HG03066 (cell line): ENCODE measurements at regions not wholly inside any gene's neighbourhood (a gene's known extent, or its start where the extent isn't known, plus 50 kb on each side); places are given as distances from the start of the nearest gene placed in this dataset.
A peak's percentile ranks its signal among the peaks of the same experiment; 100 is the strongest.
"Not testable (repeated sequence)": the region's sequence is repeated elsewhere in the genome, so short reads cannot be mapped to it uniquely, and the experiment has no call there.

Experiments used
- ATAC-seq: cut with Tn5 transposase; IDR thresholded peaks from one replicate; pipeline ENCODE4 v1.9.1; 2021; ENCODE audit warnings: low read depth; ENCODE audit not compliant: unreplicated experiment

DNA sequence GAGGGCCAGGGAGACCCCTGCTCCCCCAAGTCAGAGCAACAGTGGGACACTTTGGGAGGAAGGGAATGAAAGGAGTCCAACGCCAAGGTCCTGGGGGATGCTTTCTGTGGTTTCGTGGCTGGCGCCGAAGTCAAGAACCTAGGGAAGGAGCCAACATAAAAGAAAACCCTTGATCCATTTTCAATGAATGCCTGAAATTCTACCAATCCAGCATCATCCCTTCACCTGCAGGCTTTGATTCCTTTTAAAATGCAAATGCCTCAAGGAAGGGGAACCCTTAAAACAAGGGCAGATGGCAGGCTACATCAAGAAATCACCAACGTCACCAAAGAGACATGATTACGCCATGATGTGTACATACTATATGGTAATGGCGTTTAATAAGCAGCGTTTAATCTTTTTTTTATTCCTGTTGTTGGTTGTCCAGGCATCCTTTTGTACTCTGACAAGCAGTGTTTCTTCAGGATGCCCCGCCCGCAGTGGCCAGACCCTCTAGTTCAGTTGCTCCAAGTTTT lies 123.3 kb upstream of the SLC1A4 start:
- ATAC-seq: no peak

DNA sequence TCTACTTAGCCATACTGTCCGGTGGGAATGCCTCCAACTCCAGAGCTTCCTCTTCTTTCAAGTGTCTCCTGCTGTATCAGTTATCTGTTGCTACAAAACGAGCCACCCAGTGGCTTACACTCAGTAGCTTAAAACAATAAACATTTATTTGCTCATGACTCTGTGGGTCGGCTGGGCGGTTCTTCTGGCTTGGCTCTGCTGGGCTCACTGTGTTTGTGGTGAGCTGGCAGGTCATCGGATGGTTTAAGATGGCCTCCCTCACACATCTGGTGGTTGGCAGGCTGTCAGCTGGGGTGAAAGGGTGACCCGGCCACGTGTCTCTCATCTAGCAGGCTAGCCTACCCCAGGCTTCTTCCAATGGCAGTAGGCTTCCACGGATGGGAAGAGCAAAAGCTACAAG lies 122.4 kb upstream of the SLC1A4 start:
- ATAC-seq: no peak

DNA sequence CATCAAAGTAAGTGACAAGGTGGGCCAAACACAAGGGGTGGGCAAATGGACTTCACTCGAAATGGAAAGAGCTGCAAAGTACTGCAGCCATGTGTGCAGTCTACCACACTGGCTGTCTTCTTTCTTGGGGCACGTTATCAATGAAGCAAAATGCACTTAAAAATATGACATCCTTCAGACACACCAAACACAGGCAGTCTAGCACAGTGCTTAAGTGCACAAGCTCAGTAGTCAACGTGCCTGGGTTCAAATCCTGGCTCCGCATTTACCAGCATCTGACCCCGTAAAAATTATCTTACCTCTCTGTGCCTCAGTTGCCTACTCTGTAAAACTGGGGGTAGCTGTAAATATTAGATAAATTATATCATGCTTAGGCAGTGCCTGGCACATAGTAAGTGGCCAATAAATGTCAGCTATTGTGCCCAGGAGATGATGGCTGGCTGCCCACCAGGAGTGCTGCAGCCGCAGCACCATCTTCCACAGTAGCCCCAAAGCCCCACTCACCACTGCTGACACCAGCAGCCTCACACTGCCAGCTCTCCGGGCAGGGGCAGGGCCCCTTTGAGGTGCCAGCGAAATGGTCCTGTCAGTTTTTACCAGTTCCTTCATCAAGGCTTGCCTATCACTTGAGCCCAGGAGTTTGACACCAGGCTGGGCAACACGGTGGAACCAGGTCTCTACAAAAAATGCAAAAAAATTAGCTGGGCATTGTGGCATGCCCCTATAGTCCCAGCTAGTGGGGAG lies 121.8 kb upstream of the SLC1A4 start:
- no peak for ATAC-seq

DNA sequence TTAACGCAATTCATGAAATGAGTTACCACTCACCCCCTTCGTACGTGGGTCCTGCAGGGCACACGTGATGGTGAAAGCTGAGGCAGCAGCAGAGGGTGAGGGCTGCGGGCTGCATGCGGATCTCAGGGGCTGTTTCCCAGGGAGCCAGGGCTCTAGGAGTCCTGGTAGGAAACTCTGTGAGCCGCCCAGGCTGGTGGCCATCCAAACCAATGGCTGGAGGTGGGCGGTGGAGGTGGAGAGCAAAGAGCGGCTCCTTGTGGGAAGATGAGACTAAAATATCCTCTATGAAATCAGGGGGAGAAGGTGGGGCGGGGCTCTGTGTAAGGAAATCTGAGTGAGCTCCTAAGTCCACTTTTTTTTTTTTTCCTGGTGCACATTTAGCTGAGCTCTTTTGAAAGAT lies 120.1 kb upstream of the SLC1A4 start:
- ATAC-seq: no peak

DNA sequence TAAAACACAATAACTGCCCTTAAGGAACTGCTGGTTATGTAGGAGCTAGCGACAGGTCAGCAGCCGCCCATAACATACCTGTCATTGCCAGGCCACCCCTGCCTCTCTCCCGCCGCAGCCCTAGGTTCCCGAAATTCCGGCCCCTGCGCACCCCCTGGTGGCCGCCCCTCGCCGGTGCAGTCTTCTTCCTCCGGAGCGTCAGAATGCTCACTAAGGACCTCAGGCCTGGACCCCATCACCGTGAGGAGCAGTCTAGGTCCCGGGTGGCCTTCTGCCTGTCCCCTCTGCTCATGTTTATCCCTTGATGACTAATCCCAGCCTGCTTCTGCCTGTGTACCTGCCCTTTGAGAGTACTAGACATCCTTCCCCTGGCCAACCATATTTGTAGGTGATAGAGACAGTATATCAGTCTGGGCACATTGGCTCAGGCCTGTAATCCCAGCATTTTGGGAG lies 115.7 kb upstream of the SLC1A4 start:
- peak; percentile 82 for ATAC-seq

DNA sequence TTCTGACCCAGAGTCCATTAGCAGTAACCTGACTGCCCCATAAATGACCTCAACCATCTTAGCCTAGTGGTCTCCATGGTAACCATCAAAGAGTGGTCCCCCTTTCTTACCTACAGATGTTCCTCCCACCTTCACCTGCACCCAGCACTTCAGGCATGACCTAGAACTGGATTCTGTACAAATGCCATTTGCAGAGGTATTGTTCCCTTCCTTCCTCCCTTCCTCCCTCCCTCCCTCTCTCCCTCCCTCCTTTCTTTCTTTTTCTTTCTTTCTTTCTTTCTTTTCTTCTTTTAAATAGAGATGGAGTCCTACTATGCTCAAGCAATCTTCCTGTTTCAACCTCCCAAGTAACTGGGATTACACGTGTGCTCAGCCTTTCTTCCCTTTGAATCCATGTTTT lies 114.6 kb upstream of the SLC1A4 start:
- no peak for ATAC-seq

DNA sequence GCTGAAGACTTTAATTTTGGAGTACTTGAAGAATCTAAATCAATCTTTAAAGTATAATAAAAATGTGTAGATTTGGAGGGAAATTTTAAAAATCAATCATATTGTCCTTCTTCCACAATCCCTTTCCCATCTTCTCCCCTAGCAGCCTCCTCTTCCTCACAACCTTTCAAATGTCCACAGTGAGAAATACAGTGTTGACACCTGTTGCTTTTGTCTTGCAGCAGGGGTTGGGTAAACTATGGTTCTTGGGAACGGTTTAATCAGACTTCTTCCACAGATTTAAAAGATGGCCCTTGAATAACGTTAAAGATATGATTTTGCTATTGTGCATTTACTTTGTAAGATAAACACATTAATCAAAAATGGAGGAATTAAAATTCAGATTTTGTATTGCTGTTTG lies 113.8 kb upstream of the SLC1A4 start:
- no peak for ATAC-seq

DNA sequence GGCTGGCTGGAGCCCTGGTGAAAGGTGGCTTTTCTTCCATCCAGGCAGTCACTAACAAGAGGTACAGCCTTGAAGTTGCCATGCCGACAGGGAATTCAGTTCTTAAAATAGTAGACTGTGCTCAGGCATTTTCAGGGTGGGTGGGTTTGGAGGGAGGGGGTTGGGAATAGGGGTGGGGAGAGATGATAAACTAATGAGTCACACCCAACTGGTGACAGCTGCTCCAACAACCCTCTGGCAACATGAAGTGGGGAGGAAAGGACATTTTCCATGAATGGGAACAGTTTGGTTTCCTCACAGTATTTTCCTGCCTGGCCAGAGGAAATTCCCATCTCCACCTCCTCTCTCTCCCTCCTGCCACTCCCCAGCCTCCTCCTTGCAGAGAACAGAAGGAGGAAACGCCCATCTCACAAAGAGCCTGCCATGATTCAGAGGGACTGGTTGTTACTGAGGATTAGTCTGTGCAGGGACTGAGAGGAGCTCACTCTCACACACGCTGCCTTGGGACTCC lies 113.0 kb upstream of the SLC1A4 start:
- no peak for ATAC-seq

DNA sequence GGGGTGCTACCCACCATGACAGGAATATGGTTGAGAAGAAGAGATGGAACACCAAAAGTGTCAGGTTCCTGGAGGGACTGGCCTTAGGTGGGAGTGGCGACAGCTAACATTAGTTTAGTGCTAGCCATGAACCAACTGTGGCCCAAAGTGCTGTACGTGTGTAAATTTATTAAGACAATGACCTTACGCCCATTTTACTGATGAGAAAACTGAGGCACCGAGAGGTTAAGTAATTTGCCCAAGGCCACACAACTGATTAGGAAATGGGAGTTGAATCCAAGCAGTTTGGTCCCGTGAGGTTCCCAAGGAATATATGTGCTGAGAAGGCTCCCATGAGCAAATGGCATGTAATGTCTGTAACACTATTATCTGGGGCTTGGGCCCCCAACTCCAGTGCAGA lies 109.5 kb upstream of the SLC1A4 start:
- ATAC-seq: no peak

DNA sequence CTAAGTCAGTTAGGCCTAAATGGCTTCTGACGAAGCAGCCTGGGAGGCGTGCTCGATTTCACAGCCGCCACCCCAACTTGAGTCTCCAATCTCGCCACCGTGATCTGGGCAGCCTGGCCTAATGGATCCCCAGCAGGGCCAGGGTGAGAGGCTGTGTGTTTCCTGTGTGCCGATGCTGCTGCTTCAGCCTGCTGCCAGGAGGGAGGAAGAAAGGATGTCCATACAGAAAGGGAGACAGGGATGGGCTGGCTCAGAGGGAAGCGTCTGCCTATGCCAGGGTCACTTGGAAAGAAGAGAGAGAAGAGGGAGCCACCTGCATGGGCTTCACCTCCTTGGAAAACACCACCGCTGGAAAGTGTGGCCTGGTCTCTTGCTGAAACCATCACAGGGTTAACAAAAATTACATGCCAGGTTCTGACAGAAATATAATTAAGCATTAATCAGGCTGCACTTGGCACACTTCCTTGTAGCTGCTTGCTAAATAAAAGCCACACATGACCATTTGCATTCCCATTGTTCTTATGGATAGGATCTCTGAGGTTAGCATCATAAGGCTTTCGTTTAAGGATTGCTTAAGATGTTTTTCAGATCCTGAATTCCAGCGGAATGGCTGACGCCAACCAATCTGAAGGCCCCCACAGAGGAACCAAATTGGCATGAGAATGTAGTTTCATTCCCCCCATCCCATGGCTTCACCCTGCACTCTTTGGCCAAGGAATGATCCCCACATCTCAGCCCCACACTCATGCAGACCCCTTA lies 108.8 kb upstream of the SLC1A4 start:
- ATAC-seq: no peak

DNA sequence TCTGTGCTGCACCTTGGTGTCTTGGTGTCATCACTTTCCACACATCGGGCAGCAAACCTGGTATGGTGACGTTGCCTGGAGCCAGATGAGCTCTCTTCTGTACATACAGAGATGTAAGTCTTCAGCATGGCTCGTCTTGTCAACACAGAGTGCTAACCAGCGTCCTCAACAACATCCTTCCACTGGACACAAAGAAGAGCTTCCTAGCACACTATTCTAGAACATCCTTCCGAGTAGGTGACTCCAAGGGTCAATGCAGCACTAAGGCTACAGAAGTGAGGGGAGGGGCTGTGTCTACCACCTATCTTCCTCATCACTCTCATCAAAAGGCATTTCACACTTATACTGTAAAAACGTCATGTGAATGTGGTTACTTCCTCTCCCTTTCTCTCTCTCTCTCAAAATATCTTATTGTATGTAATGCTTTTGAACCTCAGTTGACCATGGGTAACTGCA lies 108.1 kb upstream of the SLC1A4 start:
- no peak for ATAC-seq

DNA sequence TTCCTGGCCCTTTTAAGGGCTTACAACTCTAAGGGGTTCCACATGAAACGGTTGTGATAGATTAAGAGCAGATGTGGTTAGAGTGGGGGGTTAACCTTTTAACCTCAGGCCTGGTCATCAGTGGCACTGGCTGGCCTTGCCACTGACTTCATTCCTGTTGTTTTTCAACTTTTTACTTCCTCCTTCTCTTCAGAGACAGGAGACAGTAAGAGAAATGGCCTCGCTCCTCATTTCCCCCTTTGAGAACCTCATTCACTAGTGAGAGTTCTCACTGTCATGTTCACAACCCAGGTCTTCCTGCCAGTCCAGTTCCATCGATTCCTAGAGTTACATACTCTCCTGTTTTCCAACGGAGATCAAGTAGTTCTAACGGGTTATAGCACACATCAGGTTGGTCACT lies 101.6 kb upstream of the SLC1A4 start:
- ATAC-seq: no peak

DNA sequence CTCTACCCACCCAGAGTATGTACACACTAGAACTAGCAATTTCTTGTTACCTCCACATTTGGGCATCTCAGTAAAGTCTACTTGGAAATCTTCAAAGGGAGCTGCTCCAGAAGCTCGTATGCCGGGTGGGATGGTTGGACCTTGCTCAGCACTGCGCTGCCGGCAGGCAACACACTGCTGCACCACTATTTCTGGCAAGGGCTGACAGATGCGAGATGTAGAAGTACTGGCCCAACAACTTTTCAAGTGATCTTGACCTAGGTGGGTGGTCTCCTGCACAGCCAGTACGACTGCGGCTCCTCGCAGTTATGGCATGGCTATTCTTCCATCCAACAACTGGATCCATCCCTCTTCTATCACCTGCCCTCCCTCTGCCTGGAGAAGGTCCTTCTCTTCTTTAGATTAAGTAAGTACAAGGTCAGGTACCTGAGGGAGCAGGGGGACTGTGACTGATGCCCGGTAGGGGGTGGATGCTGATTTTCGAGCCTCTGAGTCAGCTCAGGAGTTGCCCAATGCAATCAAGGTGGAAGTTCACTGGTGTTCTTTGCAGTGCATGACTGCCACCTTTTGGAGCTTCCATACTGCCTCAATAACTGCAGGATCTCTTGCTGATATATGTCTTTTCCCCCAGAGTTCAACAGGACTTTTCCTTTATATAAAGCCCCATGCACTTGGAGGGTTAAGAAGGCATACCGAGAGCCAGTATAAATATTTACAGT lies 100.4 kb upstream of the SLC1A4 start:
- ATAC-seq: no peak

DNA sequence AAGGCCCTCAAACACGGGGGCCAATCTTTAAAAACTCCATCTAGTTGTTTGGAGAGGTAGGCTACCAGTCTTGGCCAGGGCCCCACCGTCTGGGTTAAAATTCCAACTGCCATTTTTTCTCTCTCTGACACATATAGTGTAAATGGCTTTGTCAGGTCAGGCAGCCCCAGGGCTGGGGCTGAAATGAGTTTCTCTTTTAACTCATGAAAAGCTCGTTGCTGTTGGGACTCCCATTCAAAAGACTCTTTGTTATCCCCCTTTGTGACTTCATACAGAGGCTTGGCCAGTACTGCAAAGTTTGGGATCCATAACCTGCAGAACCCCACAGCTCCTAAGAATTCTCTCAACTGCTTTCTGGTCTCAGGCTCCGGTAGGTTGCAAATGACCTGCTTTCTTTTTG lies 99.4 kb upstream of the SLC1A4 start:
- ATAC-seq: no peak

DNA sequence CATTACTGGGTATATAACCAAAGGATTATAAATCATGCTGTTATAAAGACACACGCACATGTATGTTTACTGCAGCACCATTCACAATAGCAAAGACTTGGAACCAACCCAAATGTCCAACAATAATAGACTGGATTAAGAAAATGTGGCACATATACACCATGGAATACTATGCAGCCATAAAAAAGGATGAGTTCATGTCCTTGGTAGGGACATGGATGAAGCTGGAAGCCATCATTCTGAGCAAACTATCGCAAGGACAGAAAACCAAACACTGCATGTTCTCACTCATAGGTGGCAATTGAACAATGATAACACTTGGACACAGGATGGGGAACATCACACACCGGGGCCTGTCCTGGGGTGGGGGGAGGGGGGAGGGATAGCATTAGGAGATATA lies 92.6 kb upstream of the SLC1A4 start:
- not testable (repeated sequence) for ATAC-seq

DNA sequence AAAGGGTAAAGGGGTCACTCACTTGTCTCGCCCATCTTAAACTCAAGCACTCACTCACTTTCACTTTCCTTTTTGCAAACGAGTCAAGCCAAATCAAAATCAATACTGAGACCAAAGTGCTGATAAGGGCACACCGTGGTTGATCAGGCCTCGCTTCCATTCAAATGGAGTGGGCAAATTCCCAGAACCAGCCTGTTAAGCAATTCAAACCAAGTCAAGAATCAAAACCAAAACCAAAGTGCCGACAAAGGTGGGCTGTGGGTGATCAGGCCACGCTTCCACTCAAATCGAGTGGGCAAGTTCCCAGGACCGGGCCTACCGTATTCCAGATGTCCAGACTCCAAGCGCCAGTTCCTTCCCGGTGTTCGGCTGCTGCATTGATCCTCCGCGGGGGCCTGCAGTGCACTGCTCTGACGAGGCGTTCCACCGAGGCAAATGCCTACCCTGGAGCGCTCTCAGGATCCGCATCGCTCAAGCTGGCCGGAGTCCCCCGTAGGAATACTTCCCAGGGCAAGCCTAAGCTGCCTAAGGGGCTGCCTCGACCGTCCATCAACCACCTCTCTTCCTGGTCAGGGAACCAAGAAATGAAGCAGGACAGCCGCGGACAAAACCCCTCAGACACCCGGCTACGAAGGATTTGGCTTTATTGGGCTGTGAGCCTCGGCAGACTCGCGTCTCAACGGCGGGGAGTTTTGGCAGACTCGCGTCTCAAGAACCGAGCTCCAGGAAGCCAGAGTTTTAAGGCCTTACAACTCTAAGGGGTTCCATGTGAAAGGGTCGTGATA lies 89.9 kb upstream of the SLC1A4 start:
- no peak for ATAC-seq

DNA sequence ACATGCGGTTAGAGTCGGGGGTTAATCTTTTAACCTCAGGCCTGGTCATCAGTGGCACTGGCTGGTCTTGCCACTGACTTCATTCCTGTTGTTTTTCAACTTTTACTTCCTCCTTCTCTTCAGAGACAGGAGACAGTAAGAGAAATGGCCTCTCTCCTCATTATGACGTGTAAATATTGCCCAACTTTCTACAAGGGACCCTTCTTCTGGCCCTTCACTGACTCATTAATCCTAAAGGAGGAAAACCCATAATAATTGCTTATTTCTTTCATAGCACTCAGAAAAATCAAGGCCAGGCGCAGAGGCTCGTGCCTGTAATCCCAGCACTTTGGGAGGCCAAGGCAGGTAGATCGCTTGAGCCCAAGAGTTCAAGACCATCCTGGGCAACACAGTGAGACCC lies 89.3 kb upstream of the SLC1A4 start:
- ATAC-seq: not testable (repeated sequence)

DNA sequence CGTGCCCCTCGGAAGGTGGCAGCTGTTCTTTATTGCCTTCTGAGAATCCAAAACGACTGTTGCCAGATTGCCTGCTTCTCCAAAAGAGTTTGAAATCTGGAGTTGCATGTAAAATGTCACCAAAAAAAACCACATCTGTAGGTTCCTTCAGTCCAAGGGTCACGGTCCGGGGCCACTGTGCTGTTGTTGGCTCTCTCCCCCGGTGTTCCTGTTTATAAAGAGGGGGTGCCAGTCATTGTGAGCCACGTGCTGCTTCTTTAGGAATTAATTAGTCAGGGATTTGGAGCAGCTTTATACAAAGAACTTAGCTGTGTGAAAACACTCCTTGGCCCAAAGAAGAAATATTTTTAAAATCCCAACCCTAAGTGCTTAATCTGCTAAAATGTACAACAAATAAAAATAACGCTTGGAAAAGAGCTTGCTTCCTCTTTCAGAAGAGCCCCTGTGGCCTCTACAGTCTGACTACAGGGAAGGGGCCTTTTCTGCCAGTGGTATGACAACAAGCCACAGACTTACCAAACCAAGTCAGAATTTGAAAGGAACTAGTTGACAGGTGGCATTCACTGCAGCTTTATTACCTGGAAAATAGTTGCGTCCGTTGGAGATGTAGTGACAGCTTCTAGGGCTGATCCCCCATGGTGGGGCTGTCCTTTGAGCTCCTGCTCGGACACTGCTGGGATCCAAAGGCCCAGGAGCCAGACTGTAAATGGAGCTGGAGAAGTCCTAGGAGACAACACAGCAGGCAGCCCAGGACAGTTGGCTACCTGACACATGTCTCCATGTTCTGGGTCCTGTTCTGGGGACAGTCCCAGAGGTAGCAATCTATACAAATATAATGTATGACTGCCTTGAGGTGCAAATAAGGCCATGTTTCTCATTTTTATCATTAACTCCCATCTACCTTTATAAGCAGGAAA lies 84.5 kb upstream of the SLC1A4 start:
- ATAC-seq: no peak

DNA sequence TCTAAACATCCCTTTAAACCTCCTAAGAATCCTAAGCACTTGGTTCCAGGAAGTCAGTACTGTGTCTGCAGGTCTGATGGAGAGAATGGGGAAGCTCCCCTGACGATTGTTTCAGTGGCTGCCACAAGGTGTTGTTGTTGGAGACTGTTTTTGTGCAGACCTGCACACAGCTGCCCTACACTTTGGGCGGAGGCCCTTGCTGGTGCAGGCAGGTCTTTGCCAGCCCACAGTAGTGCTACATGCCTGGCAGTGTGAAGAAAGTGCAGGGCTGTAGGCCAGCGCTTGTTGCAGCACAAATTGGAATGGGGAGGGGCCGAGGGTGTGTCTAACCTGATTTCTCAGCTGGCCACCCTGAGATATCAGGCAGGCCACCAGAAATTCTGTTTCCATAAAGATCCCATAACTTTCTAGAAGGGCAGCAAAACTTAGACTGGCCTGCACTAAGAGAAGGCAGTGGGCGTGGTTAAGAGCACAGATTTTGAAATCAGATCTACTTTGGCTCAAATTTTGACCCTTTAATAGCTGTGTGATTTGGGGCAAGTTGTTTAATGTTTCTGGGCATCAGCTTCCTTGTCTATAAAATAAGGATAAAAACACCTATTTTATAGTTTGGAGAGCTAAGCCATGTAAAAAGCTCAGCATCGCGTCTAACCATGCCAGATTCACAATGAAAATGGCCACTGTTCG lies 83.7 kb upstream of the SLC1A4 start:
- no peak for ATAC-seq
